Esophagus muscularis mucosa (tissue), 4 donors: ENCODE measurements at regions not wholly inside any gene's neighbourhood (a gene's known extent, or its start where the extent isn't known, plus 50 kb on each side); places are given as distances from the start of the nearest gene placed in this dataset.

ENCODE experiments used
- EP300 ChIP-seq: sonication (generic); formaldehyde crosslinking; IDR thresholded peaks from one replicate; pipeline ENCODE4 v1.6.1; 2017; ENCODE audit warnings: antibody characterized with exemption
- POLR2A ChIP-seq: fragments of 450-650 bp; IDR thresholded peaks from one replicate; pipeline ENCODE4 v1.6.1; 2017; ENCODE audit warnings: antibody characterized with exemption, moderate library complexity, mild to moderate bottlenecking, low read depth
- POLR2AphosphoS5 ChIP-seq, 2 donors: sonication (generic); formaldehyde crosslinking; IDR thresholded peaks; one replicate each; pipeline ENCODE4 v1.6.1; 2017; ENCODE audit warnings: antibody characterized with exemption in 2 of 2
- TF ChIP-seq, protein P1 (sequence below), 3 experiments: fragments of 200-600 bp in 2 of 3; fragments of 450-650 bp in 1 of 3; sonication (generic) in 2 of 3; IDR thresholded peaks; one replicate each; pipeline ENCODE4 v1.5.1; 2017 to 2019; ENCODE audit warnings: antibody characterized with exemption in 3 of 3, mild to moderate bottlenecking in 2 of 3, moderate library complexity in 1 of 3

DNA sequence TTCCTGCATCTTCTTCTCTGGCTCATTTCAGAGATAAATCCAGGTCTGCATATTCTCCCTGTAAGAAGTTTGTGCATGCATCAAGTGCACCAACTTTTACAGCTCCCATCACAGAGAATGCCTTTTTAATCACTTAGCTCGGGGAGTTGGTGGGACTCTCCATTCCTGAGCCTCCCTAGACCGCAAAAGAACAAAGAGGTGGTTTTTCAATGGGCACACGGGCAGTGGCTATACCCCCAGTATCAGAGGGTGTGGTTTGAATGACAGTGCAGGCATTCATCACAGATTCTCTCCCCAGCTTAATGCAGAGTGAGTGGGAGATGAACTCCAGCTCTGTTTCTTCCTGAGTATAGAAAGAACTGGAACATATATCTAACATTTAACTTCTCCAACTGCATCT, 264.7 kb upstream of the NR4A3 start:
- TF ChIP-seq, protein P1, sequence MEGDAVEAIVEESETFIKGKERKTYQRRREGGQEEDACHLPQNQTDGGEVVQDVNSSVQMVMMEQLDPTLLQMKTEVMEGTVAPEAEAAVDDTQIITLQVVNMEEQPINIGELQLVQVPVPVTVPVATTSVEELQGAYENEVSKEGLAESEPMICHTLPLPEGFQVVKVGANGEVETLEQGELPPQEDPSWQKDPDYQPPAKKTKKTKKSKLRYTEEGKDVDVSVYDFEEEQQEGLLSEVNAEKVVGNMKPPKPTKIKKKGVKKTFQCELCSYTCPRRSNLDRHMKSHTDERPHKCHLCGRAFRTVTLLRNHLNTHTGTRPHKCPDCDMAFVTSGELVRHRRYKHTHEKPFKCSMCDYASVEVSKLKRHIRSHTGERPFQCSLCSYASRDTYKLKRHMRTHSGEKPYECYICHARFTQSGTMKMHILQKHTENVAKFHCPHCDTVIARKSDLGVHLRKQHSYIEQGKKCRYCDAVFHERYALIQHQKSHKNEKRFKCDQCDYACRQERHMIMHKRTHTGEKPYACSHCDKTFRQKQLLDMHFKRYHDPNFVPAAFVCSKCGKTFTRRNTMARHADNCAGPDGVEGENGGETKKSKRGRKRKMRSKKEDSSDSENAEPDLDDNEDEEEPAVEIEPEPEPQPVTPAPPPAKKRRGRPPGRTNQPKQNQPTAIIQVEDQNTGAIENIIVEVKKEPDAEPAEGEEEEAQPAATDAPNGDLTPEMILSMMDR (IDR thresholded peaks at IDR 0.05) = no peak
- TF ChIP-seq POLR2AphosphoS5 (IDR thresholded peaks at IDR 0.05) (no peak), EP300 (no peak), POLR2A (no peak)
